GM19438 (cell line): ENCODE measurements at regions not wholly inside any gene's neighbourhood (a gene's known extent, or its start where the extent isn't known, plus 50 kb on each side); places are given as distances from the start of the nearest gene placed in this dataset.

Experiments
- ATAC-seq: cut with Tn5 transposase; IDR thresholded peaks from one replicate; pipeline ENCODE4 v1.9.1; 2021; ENCODE audit warnings: low read depth; ENCODE audit not compliant: unreplicated experiment

GRCh38 chr13:29959603-29960002 lies 109.2 kb upstream of the UBL3 start:
- no peak for ATAC-seq

- no peak for ATAC-seq
These were observed 108.7 kb upstream of the UBL3 start for GRCh38 chr13:29959086-29959485.

GRCh38 chr13:29958476-29958875 lies 108.1 kb upstream of the UBL3 start:
- ATAC-seq = no peak

GRCh38 chr13:29957320-29957719 lies 106.9 kb upstream of the UBL3 start:
- no peak for ATAC-seq

GRCh38 chr13:29956853-29957252 lies 106.4 kb upstream of the UBL3 start:
- no peak for ATAC-seq

- ATAC-seq = no peak
These were observed 104.8 kb upstream of the UBL3 start for GRCh38 chr13:29955137-29955650.

- no peak for ATAC-seq
These were observed 103.9 kb upstream of the UBL3 start for GRCh38 chr13:29954082-29955028.

GRCh38 chr13:29953542-29953941 lies 103.1 kb upstream of the UBL3 start:
- ATAC-seq = no peak

GRCh38 chr13:29952245-29952644 lies 101.8 kb upstream of the UBL3 start:
- no peak for ATAC-seq

- ATAC-seq = no peak
These were observed 98.4 kb upstream of the UBL3 start for GRCh38 chr13:29948791-29949190.

- no peak for ATAC-seq
These were observed 97.8 kb upstream of the UBL3 start for GRCh38 chr13:29948244-29948643.

- no peak for ATAC-seq
These were observed 97.4 kb upstream of the UBL3 start for GRCh38 chr13:29947839-29948238.

GRCh38 chr13:29946093-29946492 lies 95.7 kb upstream of the UBL3 start:
- no peak for ATAC-seq

GRCh38 chr13:29943686-29944085 lies 93.3 kb upstream of the UBL3 start:
- no peak for ATAC-seq

- no peak for ATAC-seq
These were observed 92.9 kb upstream of the UBL3 start for GRCh38 chr13:29943273-29943672.

GRCh38 chr13:29940715-29941114 lies 90.3 kb upstream of the UBL3 start:
- ATAC-seq = no peak

GRCh38 chr13:29939158-29939557 lies 88.7 kb upstream of the UBL3 start:
- ATAC-seq = no peak

GRCh38 chr13:29937841-29938240 lies 87.4 kb upstream of the UBL3 start:
- no peak for ATAC-seq

GRCh38 chr13:29937379-29937778 lies 87.0 kb upstream of the UBL3 start:
- ATAC-seq = no peak

- no peak for ATAC-seq
These were observed 86.5 kb upstream of the UBL3 start for GRCh38 chr13:29936956-29937355.

GRCh38 chr13:29936051-29936813 lies 85.8 kb upstream of the UBL3 start:
- ATAC-seq = no peak
